ENCODE measurements at regions not wholly inside any gene's neighbourhood (a gene's known extent, or its start where the extent isn't known, plus 50 kb on each side); places are given as distances from the start of the nearest gene placed in this dataset.

GRCh38 chr9:21584890-21585289 lies 102.8 kb upstream of the IFNE start:
- TF ChIP-seq CTCF (IDR thresholded peaks at IDR 0.05), result no peak
- TF ChIP-seq POLR2A (IDR thresholded peaks at IDR 0.05), result no peak
- TF ChIP-seq POLR2AphosphoS5 (IDR thresholded peaks at IDR 0.05), result no peak
- no peaks in the 10 kb centered on the region for H3K4me1 ChIP-seq (replicated peaks)
- intact Hi-C loops (cut with DNase I), result no loop called here
- no peak overlapping the region for H3K4me3 ChIP-seq
- H3K27me3 ChIP-seq (replicated peaks; ENCODE audit: insufficient read depth), result no peaks in the 10 kb centered on the region
- H3K36me3 ChIP-seq, result no peaks in the 10 kb centered on the region
- no peak for DNase-seq (ENCODE audit: low spot score)
- no peaks in the 10 kb centered on the region for H3K9me3 ChIP-seq
- H3K27ac ChIP-seq, result no peak overlapping the region
- 89% methylated on average over 2 of the region's 2 CpGs for WGBS

- intact Hi-C loops (cut with DNase I), result no loop called here
- no peak for DNase-seq (ENCODE audit: low spot score)
- H3K27ac ChIP-seq, result no peak overlapping the region
- no peaks in the 10 kb centered on the region for H3K4me1 ChIP-seq (replicated peaks)
- TF ChIP-seq CTCF (IDR thresholded peaks at IDR 0.05) (no peak), POLR2AphosphoS5 (IDR thresholded peaks at IDR 0.05) (no peak), POLR2A (IDR thresholded peaks at IDR 0.05) (no peak)
- 86% methylated on average over 6 of the region's 6 CpGs for WGBS
- no peak overlapping the region for H3K4me3 ChIP-seq
- H3K9me3 ChIP-seq, result no peaks in the 10 kb centered on the region
- no peaks in the 10 kb centered on the region for H3K27me3 ChIP-seq (replicated peaks; ENCODE audit: insufficient read depth)
- no peaks in the 10 kb centered on the region for H3K36me3 ChIP-seq
Measured at GRCh38 chr9:21585756-21586752, 103.9 kb upstream of the IFNE start.

- no peaks in the 10 kb centered on the region for H3K36me3 ChIP-seq
- no peaks in the 10 kb centered on the region for H3K4me1 ChIP-seq (replicated peaks)
- no peak overlapping the region for H3K4me3 ChIP-seq
- TF ChIP-seq CTCF (IDR thresholded peaks at IDR 0.05) (no peak), POLR2AphosphoS5 (IDR thresholded peaks at IDR 0.05) (no peak), POLR2A (IDR thresholded peaks at IDR 0.05) (no peak)
- no peak for DNase-seq (ENCODE audit: low spot score)
- no peak overlapping the region for H3K27ac ChIP-seq
- 75% methylated on average over 8 of the region's 8 CpGs for WGBS
- no peaks in the 10 kb centered on the region for H3K9me3 ChIP-seq
- intact Hi-C loops (cut with DNase I), result no loop called here
- H3K27me3 ChIP-seq (replicated peaks; ENCODE audit: insufficient read depth), result no peaks in the 10 kb centered on the region
Measured at GRCh38 chr9:21589344-21590056, 107.4 kb upstream of the IFNE start.

GRCh38 chr9:21590058-21590996 lies 108.2 kb upstream of the IFNE start:
- no peak for DNase-seq (ENCODE audit: low spot score)
- no peaks in the 10 kb centered on the region for H3K27me3 ChIP-seq (replicated peaks; ENCODE audit: insufficient read depth)
- TF ChIP-seq POLR2A (IDR thresholded peaks at IDR 0.05), result no peak
- TF ChIP-seq CTCF (IDR thresholded peaks at IDR 0.05), result no peak
- TF ChIP-seq POLR2AphosphoS5 (IDR thresholded peaks at IDR 0.05), result no peak
- no peaks in the 10 kb centered on the region for H3K9me3 ChIP-seq
- WGBS, result 49% methylated on average over 2 of the region's 2 CpGs
- H3K36me3 ChIP-seq, result no peaks in the 10 kb centered on the region
- intact Hi-C loops (cut with DNase I), result no loop called here
- H3K4me3 ChIP-seq, result no peak overlapping the region
- no peaks in the 10 kb centered on the region for H3K4me1 ChIP-seq (replicated peaks)
- H3K27ac ChIP-seq, result no peak overlapping the region
